ENCODE measurements at regions not wholly inside any gene's neighbourhood (a gene's known extent, or its start where the extent isn't known, plus 50 kb on each side); places are given as distances from the start of the nearest gene placed in this dataset.

DNA sequence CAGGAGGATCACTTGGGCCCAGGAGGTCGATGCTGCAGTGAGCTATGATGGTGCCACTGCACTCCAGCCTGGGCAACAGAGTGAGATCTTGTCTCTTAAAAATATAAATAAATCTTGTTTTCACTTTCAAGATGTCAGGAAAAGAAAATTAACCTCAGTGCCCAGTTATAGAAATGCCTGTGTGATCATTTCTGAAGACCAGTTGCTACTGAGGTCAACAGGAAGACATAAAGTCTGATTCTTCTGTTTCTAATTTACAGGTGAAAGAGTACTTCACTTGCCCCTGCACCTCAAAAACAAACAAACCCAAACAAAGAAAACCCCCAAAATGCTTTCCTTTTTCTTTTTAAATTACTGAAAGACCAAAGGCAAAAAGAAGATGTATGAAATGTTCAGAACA lies 174.3 kb upstream of the NBEA start:
- POLR2A ChIA-PET: no interaction called here
- H3K4me2 ChIP-seq (ENCODE audit: low read length): no peak overlapping the region
- intact Hi-C loops (cut with micrococcal nuclease): no loop called here
- CTCF ChIA-PET: no interaction called here
- no peak for DNase-seq (ENCODE audit: low read depth, low spot score)
- H3K4me3 ChIP-seq (replicated peaks in 1 of 2; ENCODE audit: low read depth in 1 of 2, low read length in 2 of 2): no peak overlapping the region
- RAD21 ChIA-PET (ENCODE audit: low non-redundant PET in 1 of 2, low total read pairs in 2 of 2, uncharacterized antibody in 2 of 2, unreplicated experiment in 2 of 2): no interaction called here
- H3K27ac ChIP-seq (ENCODE audit: low read depth, low read length): no peak overlapping the region
- H3K27me3 ChIP-seq (ENCODE audit: insufficient read depth, low read length): no peaks in the 10 kb centered on the region
- H4K20me1 ChIP-seq (ENCODE audit: insufficient read depth): no peaks in the 10 kb centered on the region
- no peak overlapping the region for H3K9ac ChIP-seq (ENCODE audit: low read length)
- H3K36me3 ChIP-seq (ENCODE audit: control insufficient read depth in 1 of 2, insufficient read depth in 2 of 2, low read length in 2 of 2): no peaks in the 10 kb centered on the region
- TF ChIP-seq EZH2 (IDR thresholded peaks at IDR 0.05) (no peak), ELF1 (IDR thresholded peaks at IDR 0.05; ENCODE audit: borderline replicate concordance, low read depth) (no peak), TCF7L2 (IDR thresholded peaks at IDR 0.05; ENCODE audit: borderline replicate concordance, extremely low read depth, insufficient read depth, insufficient read length) (no peak)
- TF ChIP-seq, protein P1, sequence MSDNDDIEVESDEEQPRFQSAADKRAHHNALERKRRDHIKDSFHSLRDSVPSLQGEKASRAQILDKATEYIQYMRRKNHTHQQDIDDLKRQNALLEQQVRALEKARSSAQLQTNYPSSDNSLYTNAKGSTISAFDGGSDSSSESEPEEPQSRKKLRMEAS (IDR thresholded peaks at IDR 0.05): no peak
- TF ChIP-seq, protein P2, sequence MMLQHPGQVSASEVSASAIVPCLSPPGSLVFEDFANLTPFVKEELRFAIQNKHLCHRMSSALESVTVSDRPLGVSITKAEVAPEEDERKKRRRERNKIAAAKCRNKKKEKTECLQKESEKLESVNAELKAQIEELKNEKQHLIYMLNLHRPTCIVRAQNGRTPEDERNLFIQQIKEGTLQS (IDR thresholded peaks at IDR 0.05): no peak
- no peak overlapping the region for H2AFZ ChIP-seq (ENCODE audit: low read depth, low read length, poor library complexity, severe bottlenecking)
- no peaks in the 10 kb centered on the region for H3K4me1 ChIP-seq (ENCODE audit: control insufficient read depth in 1 of 2, insufficient read depth in 2 of 2, low read length in 2 of 2)
- no TSS peak for BruUV-seq (replicated peaks)
- no peaks in the 10 kb centered on the region for H3K9me3 ChIP-seq (ENCODE audit: control insufficient read depth in 1 of 2, insufficient read depth in 1 of 2, low read depth in 1 of 2, low read length in 2 of 2)
- H3K9me2 ChIP-seq (ENCODE audit: insufficient read depth): no peaks in the 10 kb centered on the region
- H3K79me2 ChIP-seq (ENCODE audit: insufficient read depth, low read length): no peaks in the 10 kb centered on the region
- no peak for ATAC-seq

DNA sequence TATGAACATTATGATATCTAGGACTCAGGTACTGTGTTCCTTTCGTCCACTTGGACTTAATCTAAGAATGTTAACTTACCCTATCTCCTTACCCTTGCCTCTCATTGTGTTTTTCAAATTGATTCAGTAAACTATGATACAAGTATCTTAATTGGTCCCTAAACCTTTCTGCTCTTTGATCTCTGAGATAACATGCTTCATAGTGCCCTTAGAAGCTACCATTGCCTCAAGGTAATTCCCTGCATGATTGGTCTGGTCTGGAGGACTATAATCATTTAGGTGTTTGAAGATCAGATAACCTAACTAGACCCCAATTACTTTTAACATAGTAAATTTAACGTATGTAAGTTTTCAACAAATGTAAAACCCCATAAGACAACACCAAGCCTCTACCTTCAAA lies 169.9 kb upstream of the NBEA start:
- Histone ChIP-seq H3K79me2 (ENCODE audit: insufficient read depth, low read length) (no peaks in the 10 kb centered on the region), H3K4me3 (replicated peaks in 1 of 2; ENCODE audit: low read depth in 1 of 2, low read length in 2 of 2) (no peak overlapping the region), H3K27ac (ENCODE audit: low read depth, low read length) (no peak overlapping the region), H4K20me1 (ENCODE audit: insufficient read depth) (no peaks in the 10 kb centered on the region), H3K36me3 (ENCODE audit: control insufficient read depth in 1 of 2, insufficient read depth in 2 of 2, low read length in 2 of 2) (no peaks in the 10 kb centered on the region), H3K9me2 (ENCODE audit: insufficient read depth) (no peaks in the 10 kb centered on the region), H2AFZ (ENCODE audit: low read depth, low read length, poor library complexity, severe bottlenecking) (no peak overlapping the region), H3K4me2 (ENCODE audit: low read length) (no peak overlapping the region), H3K27me3 (ENCODE audit: insufficient read depth, low read length) (no peaks in the 10 kb centered on the region), H3K9me3 (ENCODE audit: control insufficient read depth in 1 of 2, insufficient read depth in 1 of 2, low read depth in 1 of 2, low read length in 2 of 2) (no peaks in the 10 kb centered on the region), H3K4me1 (ENCODE audit: control insufficient read depth in 1 of 2, insufficient read depth in 2 of 2, low read length in 2 of 2) (no peaks in the 10 kb centered on the region), H3K9ac (ENCODE audit: low read length) (no peak overlapping the region)
- intact Hi-C loops (cut with micrococcal nuclease): no loop called here
- ChIA-PET RAD21 (ENCODE audit: low non-redundant PET in 1 of 2, low total read pairs in 2 of 2, uncharacterized antibody in 2 of 2, unreplicated experiment in 2 of 2) (no interaction called here), CTCF (no interaction called here), POLR2A (no interaction called here)
- ATAC-seq: no peak
- no peak for DNase-seq (ENCODE audit: low read depth, low spot score)
- no TSS peak for BruUV-seq (replicated peaks)
- no peak for TF ChIP-seq JUND (IDR thresholded peaks at IDR 0.05)
- TF ChIP-seq, protein P1 (IDR thresholded peaks at IDR 0.05): no peak
- TF ChIP-seq, protein P3, sequence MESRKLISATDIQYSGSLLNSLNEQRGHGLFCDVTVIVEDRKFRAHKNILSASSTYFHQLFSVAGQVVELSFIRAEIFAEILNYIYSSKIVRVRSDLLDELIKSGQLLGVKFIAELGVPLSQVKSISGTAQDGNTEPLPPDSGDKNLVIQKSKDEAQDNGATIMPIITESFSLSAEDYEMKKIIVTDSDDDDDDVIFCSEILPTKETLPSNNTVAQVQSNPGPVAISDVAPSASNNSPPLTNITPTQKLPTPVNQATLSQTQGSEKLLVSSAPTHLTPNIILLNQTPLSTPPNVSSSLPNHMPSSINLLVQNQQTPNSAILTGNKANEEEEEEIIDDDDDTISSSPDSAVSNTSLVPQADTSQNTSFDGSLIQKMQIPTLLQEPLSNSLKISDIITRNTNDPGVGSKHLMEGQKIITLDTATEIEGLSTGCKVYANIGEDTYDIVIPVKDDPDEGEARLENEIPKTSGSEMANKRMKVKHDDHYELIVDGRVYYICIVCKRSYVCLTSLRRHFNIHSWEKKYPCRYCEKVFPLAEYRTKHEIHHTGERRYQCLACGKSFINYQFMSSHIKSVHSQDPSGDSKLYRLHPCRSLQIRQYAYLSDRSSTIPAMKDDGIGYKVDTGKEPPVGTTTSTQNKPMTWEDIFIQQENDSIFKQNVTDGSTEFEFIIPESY (IDR thresholded peaks at IDR 0.05; ENCODE audit: extremely low read depth, insufficient replicate concordance, low read length): no peak
- TF ChIP-seq, protein P2 (IDR thresholded peaks at IDR 0.05): no peak
- TF ChIP-seq RAD21 (IDR thresholded peaks at IDR 0.05; ENCODE audit: low read depth): no peak
- no peak for TF ChIP-seq SIN3A (IDR thresholded peaks at IDR 0.05; ENCODE audit: low read depth)
- no peak for TF ChIP-seq TCF7L2 (IDR thresholded peaks at IDR 0.05; ENCODE audit: borderline replicate concordance, extremely low read depth, insufficient read depth, insufficient read length)
- no peak for TF ChIP-seq EZH2 (IDR thresholded peaks at IDR 0.05)
- no peak for TF ChIP-seq SP1 (IDR thresholded peaks at IDR 0.05; ENCODE audit: low read depth)
- no peak for TF ChIP-seq YY1 (IDR thresholded peaks at IDR 0.05; ENCODE audit: extremely low read depth, insufficient replicate concordance, low read depth, low read length)
- TF ChIP-seq POLR2A (IDR thresholded peaks at IDR 0.05; ENCODE audit: borderline replicate concordance, extremely low read depth, insufficient read depth, insufficient read length): no peak
- TF ChIP-seq ZNF274 (IDR thresholded peaks at IDR 0.05; ENCODE audit: low read depth, low read length): no peak
- no peak for TF ChIP-seq CEBPB (IDR thresholded peaks at IDR 0.05; ENCODE audit: low read depth)
- no peak for TF ChIP-seq EGR1 (IDR thresholded peaks at IDR 0.05; ENCODE audit: low read depth)
- TF ChIP-seq CBX3 (IDR thresholded peaks at IDR 0.05; ENCODE audit: low read depth): no peak
